A673 (cell line): ENCODE measurements at regions not wholly inside any gene's neighbourhood (a gene's known extent, or its start where the extent isn't known, plus 50 kb on each side); places are given as distances from the start of the nearest gene placed in this dataset.

ENCODE experiments used
- BruUV-seq: library from RNA; stranded (reverse); fragments of 400-500 nt; replicated peaks from 2 replicates; lab custom pipeline; 2021; lab: Mats Ljungman, UMichigan
- CTCF ChIA-PET: fragments of 300-600 bp; sonication (Branson Sonifier 250); formaldehyde crosslinking; loops from one replicate; lab custom pipeline; 2022; ENCODE audit warnings: antibody characterized with exemption; lab: Charles Lee
- POLR2A ChIA-PET: fragments of 300-600 bp; sonication (Branson Sonifier 250); formaldehyde crosslinking; loops from one replicate; lab custom pipeline; 2022; ENCODE audit warnings: antibody characterized with exemption; ENCODE audit not compliant: low non-redundant PET; lab: Charles Lee
- DNase-seq: peaks from one replicate; pipeline ENCODE4 v3.0.0-alpha.2; 2015; ENCODE audit warnings: low spot score
- H3K27ac ChIP-seq: fragments of 200-600 bp; sonication (generic); 2 replicates; pipeline ENCODE4 v1.5.1; 2016; ENCODE audit warnings: mixed run types, low read depth, mild to moderate bottlenecking, mixed read lengths, antibody characterized with exemption, low read length; ENCODE audit not compliant: poor library complexity, severe bottlenecking
- H3K27me3 ChIP-seq: fragments of 200-600 bp; sonication (generic); replicated peaks from 2 replicates; pipeline ENCODE4 v1.6.1; 2017; ENCODE audit warnings: mixed run types, low read depth, mild to moderate bottlenecking, mixed read lengths, antibody characterized with exemption, low read length; ENCODE audit not compliant: insufficient read depth, poor library complexity
- H3K36me3 ChIP-seq: fragments of 200-600 bp; sonication (generic); 2 replicates; pipeline ENCODE4 v1.6.1; 2016; ENCODE audit warnings: mixed run types, mild to moderate bottlenecking, mixed read lengths, antibody characterized with exemption, low read length; ENCODE audit not compliant: insufficient read depth, poor library complexity, severe bottlenecking
- H3K4me1 ChIP-seq: fragments of 200-600 bp; sonication (generic); 2 replicates; pipeline ENCODE4 v1.6.1; 2017; ENCODE audit warnings: mixed run types, mild to moderate bottlenecking, mixed read lengths, antibody characterized with exemption, low read length; ENCODE audit not compliant: insufficient read depth, poor library complexity, severe bottlenecking
- H3K4me3 ChIP-seq: fragments of 200-600 bp; sonication (generic); 2 replicates; pipeline ENCODE4 v1.5.1; 2016; ENCODE audit warnings: low read depth, mixed run types, mild to moderate bottlenecking, mixed read lengths, low read length; ENCODE audit not compliant: poor library complexity, severe bottlenecking
- H3K9me3 ChIP-seq: fragments of 200-600 bp; sonication (generic); 2 replicates; pipeline ENCODE4 v1.6.1; 2016; ENCODE audit warnings: mixed run types, low read depth, mild to moderate bottlenecking, mixed read lengths, antibody characterized with exemption, low read length; ENCODE audit not compliant: poor library complexity, severe bottlenecking
- CTCF ChIP-seq: fragments of 300-800, 200-600 bp; sonication (generic); conservative IDR thresholded peaks from 2 replicates; pipeline ENCODE4 v1.5.1; 2017; ENCODE audit warnings: low read depth, mild to moderate bottlenecking, antibody characterized with exemption, low read length, moderate library complexity, mixed read lengths
- EZH2 ChIP-seq: fragments of 200-600 bp; sonication (generic); IDR thresholded peaks from 2 replicates; pipeline ENCODE4 v1.6.1; 2017; ENCODE audit warnings: borderline replicate concordance, low read depth, mild to moderate bottlenecking, mixed read lengths, antibody characterized with exemption, low read length; ENCODE audit not compliant: poor library complexity, severe bottlenecking
- intact Hi-C: fragments of 100-400 bp; cut with micrococcal nuclease; formaldehyde crosslinking; loops from one replicate; pipeline ENCODE4 v1.10.0; 2022; ENCODE audit not compliant: unreplicated experiment

GRCh38 chr5:92715946-92716520 is 865.0 kb downstream of the NR2F1-AS1 start:
- no peaks in the 10 kb centered on the region for H3K9me3 ChIP-seq
- ChIA-PET POLR2A (no interaction called here), CTCF (no interaction called here)
- H3K27ac ChIP-seq: no peak overlapping the region
- no peaks in the 10 kb centered on the region for H3K36me3 ChIP-seq
- no peak for DNase-seq
- peaks cover 18% of the 10 kb centered on the region for H3K27me3 ChIP-seq
- BruUV-seq: no TSS peak
- no peak overlapping the region for H3K4me3 ChIP-seq
- H3K4me1 ChIP-seq: no peaks in the 10 kb centered on the region
- TF ChIP-seq EZH2 (no peak), CTCF (no peak)
- intact Hi-C loops: no loop called here

- Histone ChIP-seq H3K4me1 (no peaks in the 10 kb centered on the region), H3K9me3 (no peaks in the 10 kb centered on the region), H3K27me3 (peaks cover 39% of the 10 kb centered on the region), H3K4me3 (no peak overlapping the region), H3K36me3 (no peaks in the 10 kb centered on the region), H3K27ac (no peak overlapping the region)
- ChIA-PET POLR2A (no interaction called here), CTCF (no interaction called here)
- BruUV-seq: no TSS peak
- TF ChIP-seq EZH2 (no peak), CTCF (no peak)
- intact Hi-C loops: no loop called here
- no peak for DNase-seq
Observed at GRCh38 chr5:92713826-92714225, 867.2 kb downstream of the NR2F1-AS1 start.

- CTCF ChIA-PET: no interaction called here
- no peak for TF ChIP-seq CTCF
- no peak for TF ChIP-seq EZH2
- no peak for DNase-seq
- intact Hi-C loops: no loop called here
- BruUV-seq: no TSS peak
- Histone ChIP-seq H3K27ac (no peak overlapping the region), H3K27me3 (peaks cover 44% of the 10 kb centered on the region), H3K4me1 (no peaks in the 10 kb centered on the region), H3K9me3 (no peaks in the 10 kb centered on the region), H3K4me3 (no peak overlapping the region), H3K36me3 (no peaks in the 10 kb centered on the region)
- POLR2A ChIA-PET: no interaction called here
Observed at GRCh38 chr5:92713335-92713743, 867.7 kb downstream of the NR2F1-AS1 start.
